ENCODE measurements at regions not wholly inside any gene's neighbourhood (a gene's known extent, or its start where the extent isn't known, plus 50 kb on each side); places are given as distances from the start of the nearest gene placed in this dataset.

GRCh38 chr12:81811778-81812125 lies 52.6 kb upstream of the PPFIA2 start (continued):
- TF ChIP-seq GABPB1 (CRISPR knock-in tag; IDR thresholded peaks at IDR 0.05) (no peak), ZNF592 (IDR thresholded peaks at IDR 0.05) (no peak), SMAD3 (CRISPR knock-in tag; conservative IDR thresholded peaks at IDR 0.05) (no peak)

- no peak for FAIRE-seq
- POLR2A ChIA-PET: no interaction called here
- Histone ChIP-seq H3K27ac (ENCODE audit: extremely low read depth, low read depth, low read length) (no peak overlapping the region), H3K36me3 (ENCODE audit: control insufficient read depth, insufficient read depth, low read length) (no peaks in the 10 kb centered on the region), H3K4me2 (ENCODE audit: insufficient read depth, low read length) (no peak overlapping the region), H2AFZ (ENCODE audit: low read depth, low read length) (no peak overlapping the region), H3K9ac (ENCODE audit: insufficient read depth in 1 of 2, low read depth in 2 of 2, low read length in 2 of 2) (no peak overlapping the region), H3K9me3 (replicated peaks; ENCODE audit: control insufficient read depth, insufficient read depth, low read depth, low read length) (no peaks in the 10 kb centered on the region), H3K9me1 (ENCODE audit: control insufficient read depth, insufficient read depth, low read length) (no peaks in the 10 kb centered on the region), H3K79me2 (ENCODE audit: control insufficient read depth, insufficient read depth, low read length) (no peaks in the 10 kb centered on the region), H3K27me3 (ENCODE audit: control insufficient read depth in 2 of 2, insufficient read depth in 2 of 2, low read length in 2 of 2) (no peaks in the 10 kb centered on the region), H4K20me1 (replicated peaks; ENCODE audit: control insufficient read depth, insufficient read depth, low read length) (no peaks in the 10 kb centered on the region), H3K4me3 (no peak overlapping the region), H3K4me1 (replicated peaks in 1 of 2; ENCODE audit: control insufficient read depth in 2 of 2, insufficient read depth in 2 of 2, low read length in 2 of 2) (no peaks in the 10 kb centered on the region)
- ATAC-seq: no peak
- 0% methylated on average over 7 of the region's 7 CpGs for WGBS (ENCODE audit: insufficient coverage, low coverage, missing lambda C conversion rate)
- BruUV-seq (replicated peaks): no TSS peak
- intact Hi-C loops (cut with micrococcal nuclease) (no loop called here), in situ Hi-C loops (cut with MboI) (no loop called here)
- DNase-seq (ENCODE audit: extremely low read depth in 1 of 4, low spot score in 3 of 4): no peak
- CTCF ChIA-PET (ENCODE audit: low intra/inter-chr PET ratio): no interaction called here
- TF ChIP-seq CHD4 (IDR thresholded peaks at IDR 0.05; ENCODE audit: insufficient read depth, insufficient replicate concordance, low read depth, low read length, poor library complexity, severe bottlenecking) (no peak), ATF3 (IDR thresholded peaks at IDR 0.05) (no peak), ATF3 (CRISPR knock-in tag; conservative IDR thresholded peaks at IDR 0.05) (no peak), RFX1 (IDR thresholded peaks at IDR 0.05) (no peak), HBP1 (CRISPR knock-in tag; IDR thresholded peaks at IDR 0.05) (no peak), HNRNPLL (IDR thresholded peaks at IDR 0.05; ENCODE audit: low read depth, low read length, poor library complexity, severe bottlenecking) (no peak), KDM1A (IDR thresholded peaks at IDR 0.05) (no peak), NONO (IDR thresholded peaks at IDR 0.05; ENCODE audit: low read depth in 2 of 2, low read length in 1 of 2) (no peak), GTF2B (IDR thresholded peaks at IDR 0.05; ENCODE audit: extremely low read depth, insufficient read length) (no peak), ZNF184 (CRISPR knock-in tag; IDR thresholded peaks at IDR 0.05) (no peak), KLF13 (tag; IDR thresholded peaks at IDR 0.05; ENCODE audit: borderline replicate concordance, low read depth) (no peak)
Observed at GRCh38 chr12:81811061-81811777, 52.1 kb upstream of the PPFIA2 start.

Data from K562 (cell line).